AG09309 (cell line): ENCODE measurements at regions not wholly inside any gene's neighbourhood (a gene's known extent, or its start where the extent isn't known, plus 50 kb on each side); places are given as distances from the start of the nearest gene placed in this dataset.
"Not testable (repeated sequence)": the region's sequence is repeated elsewhere in the genome, so short reads cannot be mapped to it uniquely, and the experiment has no call there.

Source experiments
- DNase-seq: peaks from one replicate; pipeline ENCODE4 v3.0.0-alpha.2; 2010; ENCODE audit warnings: low read depth
- H3K4me3 ChIP-seq: 2 replicates; pipeline ENCODE4 v1.5.1; 2011; ENCODE audit warnings: mild to moderate bottlenecking, low read depth, low read length, moderate library complexity; ENCODE audit not compliant: control insufficient read depth
- TF ChIP-seq, protein P1 (sequence below): IDR thresholded peaks from 2 replicates; pipeline ENCODE4 v1.5.1; 2011; ENCODE audit warnings: mild to moderate bottlenecking, low read depth, low read length, inconsistent platforms; ENCODE audit not compliant: insufficient read depth, control insufficient read depth; ENCODE audit errors: missing control alignments

DNA sequence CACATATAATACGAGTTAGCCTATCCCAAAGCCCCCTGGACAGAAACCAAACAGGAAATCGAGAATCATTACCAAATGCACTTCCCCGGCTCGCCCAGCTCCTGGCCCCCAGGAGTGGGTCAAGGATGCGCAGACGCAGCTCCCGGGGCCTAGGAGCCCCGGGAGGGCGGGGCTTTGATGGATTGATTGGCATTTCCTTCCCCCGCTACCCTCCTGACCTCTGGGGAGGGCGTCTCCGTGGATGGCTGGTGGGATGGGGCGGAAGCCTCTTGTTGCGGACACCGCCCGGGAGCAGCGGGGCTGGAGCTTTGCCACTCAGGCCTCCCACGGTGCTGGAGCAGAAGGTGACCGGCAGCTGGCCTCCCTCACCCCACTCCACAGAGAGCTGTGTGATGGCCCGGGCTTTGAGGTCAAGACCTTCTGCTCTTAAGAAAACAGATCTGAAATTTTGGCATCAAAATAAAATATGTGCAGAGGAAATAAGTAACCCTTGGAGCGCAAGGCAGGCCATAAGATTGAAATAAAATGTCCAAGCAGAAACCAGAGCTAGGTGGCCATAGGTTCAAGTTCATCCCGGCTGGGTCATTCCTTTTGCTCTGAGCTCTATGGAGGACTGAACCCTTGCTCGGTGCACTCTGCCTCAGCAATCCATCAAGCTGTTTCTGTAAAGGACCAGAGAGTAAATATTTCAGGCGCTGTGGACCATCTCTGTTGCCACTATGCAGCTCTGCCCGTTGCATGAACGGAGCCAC is 262.3 kb downstream of the SOX9 start:
- TF ChIP-seq, protein P1, sequence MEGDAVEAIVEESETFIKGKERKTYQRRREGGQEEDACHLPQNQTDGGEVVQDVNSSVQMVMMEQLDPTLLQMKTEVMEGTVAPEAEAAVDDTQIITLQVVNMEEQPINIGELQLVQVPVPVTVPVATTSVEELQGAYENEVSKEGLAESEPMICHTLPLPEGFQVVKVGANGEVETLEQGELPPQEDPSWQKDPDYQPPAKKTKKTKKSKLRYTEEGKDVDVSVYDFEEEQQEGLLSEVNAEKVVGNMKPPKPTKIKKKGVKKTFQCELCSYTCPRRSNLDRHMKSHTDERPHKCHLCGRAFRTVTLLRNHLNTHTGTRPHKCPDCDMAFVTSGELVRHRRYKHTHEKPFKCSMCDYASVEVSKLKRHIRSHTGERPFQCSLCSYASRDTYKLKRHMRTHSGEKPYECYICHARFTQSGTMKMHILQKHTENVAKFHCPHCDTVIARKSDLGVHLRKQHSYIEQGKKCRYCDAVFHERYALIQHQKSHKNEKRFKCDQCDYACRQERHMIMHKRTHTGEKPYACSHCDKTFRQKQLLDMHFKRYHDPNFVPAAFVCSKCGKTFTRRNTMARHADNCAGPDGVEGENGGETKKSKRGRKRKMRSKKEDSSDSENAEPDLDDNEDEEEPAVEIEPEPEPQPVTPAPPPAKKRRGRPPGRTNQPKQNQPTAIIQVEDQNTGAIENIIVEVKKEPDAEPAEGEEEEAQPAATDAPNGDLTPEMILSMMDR: no peak
- no peak for DNase-seq
- no peak overlapping the region for H3K4me3 ChIP-seq

DNA sequence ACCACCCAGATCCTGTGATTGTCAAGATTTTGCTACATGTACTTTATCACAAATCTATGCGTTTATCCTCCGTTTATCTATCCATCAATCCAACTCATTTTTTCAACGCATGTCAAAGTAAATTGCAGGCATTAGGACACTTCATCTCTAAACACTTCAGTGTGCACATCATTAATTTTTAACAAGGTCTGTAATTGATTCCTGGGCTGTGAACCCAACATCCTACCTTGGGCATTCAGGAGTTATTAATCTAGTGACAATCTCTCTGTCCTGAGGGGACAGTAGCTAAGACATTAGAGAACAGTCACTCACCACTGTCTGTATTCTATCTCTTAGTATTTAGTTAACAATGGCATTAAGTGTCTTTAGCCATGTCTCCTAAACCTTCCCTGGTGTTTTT is 264.7 kb downstream of the SOX9 start:
- no peak overlapping the region for H3K4me3 ChIP-seq
- no peak for DNase-seq
- TF ChIP-seq, protein P1: no peak

DNA sequence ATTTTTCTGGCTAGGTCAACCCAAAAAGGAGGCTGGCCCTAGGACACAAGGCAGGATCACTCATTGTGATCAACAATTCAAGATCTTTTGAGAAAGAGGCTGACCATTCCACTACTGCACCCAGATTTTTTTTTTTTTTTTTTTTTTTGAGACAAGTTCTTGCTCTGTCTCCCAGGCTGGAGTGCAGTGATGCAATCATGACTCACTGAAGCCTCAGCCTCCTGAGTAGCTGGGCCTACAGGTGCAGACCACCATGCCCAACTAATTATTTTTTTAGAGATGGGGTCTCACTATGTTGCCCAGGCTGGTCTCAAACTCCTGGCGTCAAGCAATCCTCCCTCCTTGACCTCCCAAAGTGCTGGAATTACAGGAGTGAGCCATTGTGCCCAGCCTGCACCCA is 265.4 kb downstream of the SOX9 start:
- DNase-seq, H3K4me3 ChIP-seq: not testable (repeated sequence)

DNA sequence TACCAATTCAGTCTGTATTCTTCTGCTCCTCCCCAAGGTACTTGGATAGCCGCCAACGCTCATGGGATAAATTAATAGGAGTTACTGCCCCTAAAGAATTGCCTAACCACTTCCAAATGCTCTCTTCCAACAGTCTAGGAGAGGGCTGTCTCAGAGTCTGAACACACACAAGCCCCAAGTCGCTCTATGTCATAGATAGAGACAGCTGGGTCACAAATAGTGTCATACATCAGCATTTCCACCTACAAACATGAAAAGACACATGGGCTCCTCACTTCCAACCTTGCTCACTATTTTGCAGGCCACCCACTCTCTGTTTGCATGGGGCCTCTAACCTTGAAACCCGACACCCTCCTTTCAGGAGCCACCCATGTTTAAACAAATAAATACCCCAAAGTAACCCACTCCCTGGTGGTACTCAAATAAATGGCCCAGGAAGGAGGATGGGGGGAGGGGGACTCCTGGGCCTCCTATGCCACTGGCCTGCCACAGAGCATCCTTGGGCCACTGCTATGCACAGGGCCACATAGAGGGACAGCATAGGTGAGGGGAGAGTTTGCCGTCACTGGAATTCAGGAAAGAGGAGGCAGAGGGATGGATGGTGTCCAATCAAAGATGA is 265.9 kb downstream of the SOX9 start:
- TF ChIP-seq, protein P1: no peak
- no peak for DNase-seq
- H3K4me3 ChIP-seq: no peak overlapping the region

DNA sequence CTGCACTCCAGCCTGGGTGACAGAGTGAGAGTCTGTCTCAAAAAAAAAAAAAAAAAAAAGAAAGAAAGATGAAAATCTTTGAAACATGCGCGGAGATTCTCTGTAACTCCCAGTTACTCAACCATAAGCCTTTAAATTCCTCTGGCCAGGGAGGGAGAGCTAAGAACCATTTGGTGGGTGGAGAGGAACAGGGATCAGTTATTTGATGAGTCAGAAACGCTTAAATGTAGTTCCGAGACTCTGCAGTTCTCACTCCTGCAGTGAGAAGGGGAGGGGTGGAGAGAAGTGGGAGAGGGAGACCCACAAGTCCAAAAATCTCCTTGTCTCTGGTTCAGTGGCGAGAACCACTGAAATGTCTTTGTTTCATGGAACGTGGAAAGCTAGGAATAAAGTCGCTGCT is 266.7 kb downstream of the SOX9 start:
- DNase-seq: peak; percentile 83
- TF ChIP-seq, protein P1: no peak
- no peak overlapping the region for H3K4me3 ChIP-seq

DNA sequence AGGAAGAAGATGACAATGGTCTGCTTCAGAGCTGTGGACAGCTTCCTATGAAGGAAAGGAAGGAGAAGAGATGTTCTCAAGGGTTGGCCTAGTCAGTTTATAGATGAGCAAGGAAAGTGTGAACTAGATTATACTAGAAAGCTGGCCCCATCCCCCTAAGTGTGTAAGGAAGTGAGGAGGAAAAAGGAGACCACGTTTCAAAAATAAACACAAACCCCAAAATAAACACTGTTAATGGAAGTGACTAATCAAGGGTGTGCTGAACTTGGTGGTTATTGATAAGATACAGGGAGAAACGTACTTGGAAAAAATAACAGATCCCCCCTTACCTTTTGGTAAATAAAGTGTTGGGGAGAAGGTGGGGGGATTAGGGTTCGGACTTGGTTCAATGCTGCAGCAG is 267.1 kb downstream of the SOX9 start:
- no peak overlapping the region for H3K4me3 ChIP-seq
- TF ChIP-seq, protein P1: no peak
- DNase-seq: no peak

DNA sequence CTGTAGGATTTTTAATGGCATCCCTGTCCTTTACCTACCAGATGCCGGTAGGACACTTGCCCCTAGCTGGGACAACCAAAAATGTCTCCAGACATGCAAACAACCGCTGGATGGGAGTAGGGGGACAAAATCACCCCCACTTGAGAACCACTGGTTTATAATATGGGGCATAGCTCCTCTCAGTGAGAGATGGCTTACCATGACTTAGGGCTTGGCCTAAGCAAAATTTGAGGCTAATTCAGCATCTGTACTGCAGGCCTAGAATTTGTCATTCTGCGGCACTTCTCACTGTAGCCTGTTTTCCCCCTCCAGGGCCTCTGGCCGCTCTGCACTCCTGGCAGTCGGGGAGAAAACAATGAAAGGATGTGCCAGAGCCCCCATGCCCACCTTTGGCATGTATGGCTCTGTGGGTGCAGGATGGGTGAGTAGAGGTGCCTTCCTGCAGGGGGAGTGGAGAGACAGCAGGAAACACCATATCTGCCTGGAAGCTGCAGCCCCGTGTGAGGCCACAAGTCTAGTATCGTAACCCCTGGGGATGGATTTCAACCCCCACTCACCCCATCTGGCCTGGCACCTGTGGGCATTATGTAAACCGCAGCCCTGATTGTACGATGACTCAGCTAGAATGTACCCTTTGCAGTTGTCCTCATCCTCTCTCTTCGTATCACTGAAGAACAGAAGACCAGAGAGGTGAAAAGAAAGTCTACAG is 268.1 kb downstream of the SOX9 start:
- DNase-seq: no peak
- H3K4me3 ChIP-seq: no peak overlapping the region
- TF ChIP-seq, protein P1: peak; percentile 20
